HCT116 (cell line): ENCODE measurements at regions not wholly inside any gene's neighbourhood (a gene's known extent, or its start where the extent isn't known, plus 50 kb on each side); places are given as distances from the start of the nearest gene placed in this dataset.

Experiments
- ATAC-seq: fragments of 200-7000 bp; cut with Tn5 transposase; 2 replicates; pipeline ENCODE4 v1.9.1; 2020; ENCODE audit warnings: mild to moderate bottlenecking, moderate library complexity
- BruUV-seq: library from RNA; stranded (reverse); fragments of 400-500 nt; replicated peaks from 2 replicates; lab custom pipeline; 2021; lab: Mats Ljungman, UMichigan
- CTCF ChIA-PET: fragments of 300-600 bp; sonication (Branson Sonifier 250); formaldehyde crosslinking; loops from one replicate; lab custom pipeline; 2021; ENCODE audit warnings: antibody characterized with exemption; lab: Charles Lee
- POLR2A ChIA-PET: fragments of 300-600, 350-600 bp; sonication (Branson Sonifier 250); formaldehyde crosslinking; loops from one replicate; lab custom pipeline; 2021; ENCODE audit warnings: antibody characterized with exemption; lab: Charles Lee
- RAD21 ChIA-PET, 2 experiments: fragments of 300-600 bp; sonication (Branson Sonifier 250); formaldehyde crosslinking; loops; one replicate each; lab custom pipeline; 2023; ENCODE audit warnings: low total read pairs in 2 of 2; ENCODE audit not compliant: uncharacterized antibody in 2 of 2, unreplicated experiment in 2 of 2, low non-redundant PET in 1 of 2; lab: Charles Lee
- DNase-seq: peaks from one replicate; pipeline ENCODE4 v3.0.0-alpha.2; 2010; ENCODE audit warnings: low read depth, low spot score
- H2AFZ ChIP-seq: fragments of 200-600 bp; shearing (Covaris generic), sonication (generic); 2 replicates; pipeline ENCODE4 v1.6.1; 2017; ENCODE audit warnings: low read depth, mixed run types, mixed read lengths, antibody characterized with exemption, low read length; ENCODE audit not compliant: poor library complexity, severe bottlenecking
- H3K27ac ChIP-seq: 2 replicates; pipeline ENCODE4 v1.5.1; 2012; ENCODE audit warnings: low read depth, low read length
- H3K27me3 ChIP-seq: fragments of 200-600 bp; sonication (generic); 2 replicates; pipeline ENCODE4 v1.6.1; 2016; ENCODE audit warnings: mixed run types, low read length, mixed read lengths; ENCODE audit not compliant: insufficient read depth
- H3K36me3 ChIP-seq, 2 experiments: fragments of 200-500 bp in 1 of 2; fragments of 200-600 bp in 1 of 2; sonication (Bioruptor generic) in 1 of 2; sonication (generic) in 1 of 2; 2 replicates each; pipeline versions ENCODE4 v1.5.1 to v1.6.1; 2014 to 2016; ENCODE audit warnings: low read length in 2 of 2, inconsistent platforms in 1 of 2, mixed read lengths in 1 of 2, mixed run types in 1 of 2; ENCODE audit not compliant: insufficient read depth in 2 of 2, control insufficient read depth in 1 of 2
- H3K4me1 ChIP-seq, 2 experiments: fragments of 200-600 bp in 1 of 2; sonication (generic) in 1 of 2; 2 replicates each; pipeline versions ENCODE4 v1.5.1 to v1.6.1; 2012 to 2017; ENCODE audit warnings: low read length in 2 of 2, inconsistent platforms in 1 of 2, mild to moderate bottlenecking in 1 of 2, mixed read lengths in 1 of 2, mixed run types in 1 of 2, moderate library complexity in 1 of 2; ENCODE audit not compliant: insufficient read depth in 2 of 2, control insufficient read depth in 1 of 2
- H3K4me2 ChIP-seq: fragments of 200-600 bp; sonication (generic); 2 replicates; pipeline ENCODE4 v1.6.1; 2017; ENCODE audit warnings: mixed run types, low read length, mixed read lengths
- H3K4me3 ChIP-seq, 2 experiments: fragments of 200-600 bp in 1 of 2; sonication (generic) in 1 of 2; replicated peaks in 1 of 2; 2 replicates each; pipeline ENCODE4 v1.5.1; 2011 to 2016; ENCODE audit warnings: low read length in 2 of 2, control low read depth in 1 of 2, low read depth in 1 of 2, mild to moderate bottlenecking in 1 of 2, mixed read lengths in 1 of 2, mixed run types in 1 of 2
- H3K79me2 ChIP-seq: fragments of 200-600 bp; sonication (generic); 2 replicates; pipeline ENCODE4 v1.6.1; 2017; ENCODE audit warnings: mild to moderate bottlenecking, mixed run types, low read length, moderate library complexity, mixed read lengths; ENCODE audit not compliant: insufficient read depth
- H3K9ac ChIP-seq: fragments of 200-600 bp; sonication (generic); 2 replicates; pipeline ENCODE4 v1.6.1; 2016; ENCODE audit warnings: low read length, mixed read lengths
- H3K9me2 ChIP-seq: fragments of 200-600 bp; sonication (generic), shearing (Covaris generic); 2 replicates; pipeline ENCODE4 v1.6.1; 2017; ENCODE audit warnings: mixed run types, mild to moderate bottlenecking, moderate library complexity; ENCODE audit not compliant: insufficient read depth
- H3K9me3 ChIP-seq, 2 experiments: fragments of 200-500 bp in 1 of 2; fragments of 200-600 bp in 1 of 2; sonication (Bioruptor generic) in 1 of 2; sonication (generic) in 1 of 2; 2 replicates each; pipeline ENCODE4 v1.6.1; 2014 to 2017; ENCODE audit warnings: low read length in 2 of 2, mixed read lengths in 2 of 2, inconsistent platforms in 1 of 2, low read depth in 1 of 2, mild to moderate bottlenecking in 1 of 2, mixed run types in 1 of 2, moderate library complexity in 1 of 2; ENCODE audit not compliant: control insufficient read depth in 1 of 2, insufficient read depth in 1 of 2
- H4K20me1 ChIP-seq: fragments of 200-600 bp; sonication (generic), shearing (Covaris generic); 2 replicates; pipeline ENCODE4 v1.6.1; 2017; ENCODE audit warnings: mixed run types, mild to moderate bottlenecking, moderate library complexity; ENCODE audit not compliant: insufficient read depth
- ELF1 ChIP-seq: IDR thresholded peaks from 2 replicates; pipeline ENCODE4 v1.6.1; 2012; ENCODE audit warnings: low read depth, borderline replicate concordance
- EZH2 ChIP-seq: fragments of 200-600 bp; sonication (generic); IDR thresholded peaks from 2 replicates; pipeline ENCODE4 v1.6.1; 2017; ENCODE audit warnings: antibody characterized with exemption, mixed run types
- EZH2phosphoT487 ChIP-seq: fragments of 200-600 bp; IDR thresholded peaks from 2 replicates; pipeline ENCODE4 v1.6.1; 2018; ENCODE audit warnings: antibody characterized with exemption, borderline replicate concordance
- JUND ChIP-seq: IDR thresholded peaks from 2 replicates; pipeline ENCODE4 v1.6.1; 2012
- POLR2A ChIP-seq: IDR thresholded peaks from 2 replicates; pipeline ENCODE4 v1.7.0; 2011; ENCODE audit warnings: borderline replicate concordance; ENCODE audit not compliant: insufficient read depth, insufficient read length; ENCODE audit errors: extremely low read depth
- RAD21 ChIP-seq: IDR thresholded peaks from 2 replicates; pipeline ENCODE4 v1.6.1; 2012; ENCODE audit warnings: low read depth, mild to moderate bottlenecking
- YY1 ChIP-seq: IDR thresholded peaks from 2 replicates; pipeline ENCODE4 v1.6.1; 2011; ENCODE audit warnings: low read length, low read depth, moderate library complexity, mild to moderate bottlenecking; ENCODE audit not compliant: insufficient replicate concordance; ENCODE audit errors: extremely low read depth
- ZNF274 ChIP-seq: fragments of 200-500 bp; sonication (Bioruptor generic); IDR thresholded peaks from 2 replicates; pipeline ENCODE4 v1.6.1; 2014; ENCODE audit warnings: mild to moderate bottlenecking, low read depth, low read length, inconsistent platforms
- intact Hi-C: fragments of 100-400 bp; cut with micrococcal nuclease; formaldehyde crosslinking; loops from 2 replicates; pipeline ENCODE4 v1.10.0; 2022
- TF ChIP-seq, protein P1 (sequence below): IDR thresholded peaks from 2 replicates; pipeline ENCODE4 v1.6.1; 2012
- TF ChIP-seq, protein P2 (sequence below): IDR thresholded peaks from 2 replicates; pipeline ENCODE4 v1.6.1; 2012; ENCODE audit warnings: low read depth
- TF ChIP-seq, protein P3 (sequence below): IDR thresholded peaks from 2 replicates; pipeline ENCODE4 v1.6.1; 2011; ENCODE audit warnings: mild to moderate bottlenecking, low read length, moderate library complexity; ENCODE audit not compliant: insufficient replicate concordance; ENCODE audit errors: extremely low read depth
- TF ChIP-seq, protein P4 (sequence below): IDR thresholded peaks from 2 replicates; pipeline ENCODE4 v1.6.1; 2012
- TF ChIP-seq, protein P5 (sequence below), 3 experiments: fragments of 200-600 bp in 1 of 3; sonication (generic) in 1 of 3; IDR thresholded peaks in 2 of 3; conservative IDR thresholded peaks in 1 of 3; 2 replicates each; pipeline ENCODE4 v1.5.1; 2012 to 2017; ENCODE audit warnings: low read depth in 2 of 3, low read length in 2 of 3, antibody characterized with exemption in 1 of 3, borderline replicate concordance in 1 of 3, control low read depth in 1 of 3, mild to moderate bottlenecking in 1 of 3, mixed read lengths in 1 of 3, mixed run types in 1 of 3, moderate library complexity in 1 of 3; ENCODE audit not compliant: insufficient read depth in 1 of 3

DNA sequence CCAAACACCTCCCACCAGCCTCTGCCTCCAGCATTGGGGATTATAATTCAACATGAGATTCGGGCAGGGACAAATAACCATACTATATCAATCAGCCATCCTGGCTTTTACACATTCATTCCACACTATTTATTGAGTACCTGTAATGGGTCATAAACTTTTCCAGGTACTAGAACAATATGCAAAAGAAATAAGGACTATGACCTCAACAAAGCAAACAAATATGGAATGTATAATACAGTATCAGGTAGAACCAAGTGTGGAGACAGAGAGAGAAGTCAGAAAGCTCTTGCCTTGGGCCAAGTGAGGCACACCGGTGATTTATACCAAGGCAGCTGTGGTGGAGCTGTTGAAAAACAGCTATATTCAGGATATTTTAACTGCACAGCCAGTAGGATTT lies 116.3 kb downstream of the TSPAN8 start:
- DNase-seq, result no peak
- no peak for ATAC-seq
- POLR2A ChIA-PET, result no interaction called here
- RAD21 ChIA-PET, result no interaction called here
- CTCF ChIA-PET, result no interaction called here
- Histone ChIP-seq H3K27me3 (no peaks in the 10 kb centered on the region), H3K9me3 (no peaks in the 10 kb centered on the region), H3K27ac (no peak overlapping the region), H3K9me2 (peaks cover 3% of the 10 kb centered on the region; the same call in 1 of the 2 replicates), H3K4me3 (no peak overlapping the region), H3K79me2 (no peaks in the 10 kb centered on the region), H3K4me2 (no peak overlapping the region), H4K20me1 (no peaks in the 10 kb centered on the region), H2AFZ (no peak overlapping the region), H3K4me1 (0 out of 4 replicates have a peak, but pooled peaks cover 0 to 7% of the 10 kb centered on the region in 2 experiments), H3K36me3 (no peaks in the 10 kb centered on the region), H3K9ac (no peak overlapping the region)
- TF ChIP-seq, protein P1, sequence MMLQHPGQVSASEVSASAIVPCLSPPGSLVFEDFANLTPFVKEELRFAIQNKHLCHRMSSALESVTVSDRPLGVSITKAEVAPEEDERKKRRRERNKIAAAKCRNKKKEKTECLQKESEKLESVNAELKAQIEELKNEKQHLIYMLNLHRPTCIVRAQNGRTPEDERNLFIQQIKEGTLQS, result no peak
- TF ChIP-seq, protein P2, sequence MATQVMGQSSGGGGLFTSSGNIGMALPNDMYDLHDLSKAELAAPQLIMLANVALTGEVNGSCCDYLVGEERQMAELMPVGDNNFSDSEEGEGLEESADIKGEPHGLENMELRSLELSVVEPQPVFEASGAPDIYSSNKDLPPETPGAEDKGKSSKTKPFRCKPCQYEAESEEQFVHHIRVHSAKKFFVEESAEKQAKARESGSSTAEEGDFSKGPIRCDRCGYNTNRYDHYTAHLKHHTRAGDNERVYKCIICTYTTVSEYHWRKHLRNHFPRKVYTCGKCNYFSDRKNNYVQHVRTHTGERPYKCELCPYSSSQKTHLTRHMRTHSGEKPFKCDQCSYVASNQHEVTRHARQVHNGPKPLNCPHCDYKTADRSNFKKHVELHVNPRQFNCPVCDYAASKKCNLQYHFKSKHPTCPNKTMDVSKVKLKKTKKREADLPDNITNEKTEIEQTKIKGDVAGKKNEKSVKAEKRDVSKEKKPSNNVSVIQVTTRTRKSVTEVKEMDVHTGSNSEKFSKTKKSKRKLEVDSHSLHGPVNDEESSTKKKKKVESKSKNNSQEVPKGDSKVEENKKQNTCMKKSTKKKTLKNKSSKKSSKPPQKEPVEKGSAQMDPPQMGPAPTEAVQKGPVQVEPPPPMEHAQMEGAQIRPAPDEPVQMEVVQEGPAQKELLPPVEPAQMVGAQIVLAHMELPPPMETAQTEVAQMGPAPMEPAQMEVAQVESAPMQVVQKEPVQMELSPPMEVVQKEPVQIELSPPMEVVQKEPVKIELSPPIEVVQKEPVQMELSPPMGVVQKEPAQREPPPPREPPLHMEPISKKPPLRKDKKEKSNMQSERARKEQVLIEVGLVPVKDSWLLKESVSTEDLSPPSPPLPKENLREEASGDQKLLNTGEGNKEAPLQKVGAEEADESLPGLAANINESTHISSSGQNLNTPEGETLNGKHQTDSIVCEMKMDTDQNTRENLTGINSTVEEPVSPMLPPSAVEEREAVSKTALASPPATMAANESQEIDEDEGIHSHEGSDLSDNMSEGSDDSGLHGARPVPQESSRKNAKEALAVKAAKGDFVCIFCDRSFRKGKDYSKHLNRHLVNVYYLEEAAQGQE, result no peak
- TF ChIP-seq ELF1 (no peak), JUND (no peak), ZNF274 (no peak), YY1 (no peak), EZH2phosphoT487 (no peak), POLR2A (no peak), RAD21 (no peak), EZH2 (no peak)
- TF ChIP-seq, protein P3, sequence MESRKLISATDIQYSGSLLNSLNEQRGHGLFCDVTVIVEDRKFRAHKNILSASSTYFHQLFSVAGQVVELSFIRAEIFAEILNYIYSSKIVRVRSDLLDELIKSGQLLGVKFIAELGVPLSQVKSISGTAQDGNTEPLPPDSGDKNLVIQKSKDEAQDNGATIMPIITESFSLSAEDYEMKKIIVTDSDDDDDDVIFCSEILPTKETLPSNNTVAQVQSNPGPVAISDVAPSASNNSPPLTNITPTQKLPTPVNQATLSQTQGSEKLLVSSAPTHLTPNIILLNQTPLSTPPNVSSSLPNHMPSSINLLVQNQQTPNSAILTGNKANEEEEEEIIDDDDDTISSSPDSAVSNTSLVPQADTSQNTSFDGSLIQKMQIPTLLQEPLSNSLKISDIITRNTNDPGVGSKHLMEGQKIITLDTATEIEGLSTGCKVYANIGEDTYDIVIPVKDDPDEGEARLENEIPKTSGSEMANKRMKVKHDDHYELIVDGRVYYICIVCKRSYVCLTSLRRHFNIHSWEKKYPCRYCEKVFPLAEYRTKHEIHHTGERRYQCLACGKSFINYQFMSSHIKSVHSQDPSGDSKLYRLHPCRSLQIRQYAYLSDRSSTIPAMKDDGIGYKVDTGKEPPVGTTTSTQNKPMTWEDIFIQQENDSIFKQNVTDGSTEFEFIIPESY, result no peak
- TF ChIP-seq, protein P4, sequence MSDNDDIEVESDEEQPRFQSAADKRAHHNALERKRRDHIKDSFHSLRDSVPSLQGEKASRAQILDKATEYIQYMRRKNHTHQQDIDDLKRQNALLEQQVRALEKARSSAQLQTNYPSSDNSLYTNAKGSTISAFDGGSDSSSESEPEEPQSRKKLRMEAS, result no peak
- TF ChIP-seq, protein P5, sequence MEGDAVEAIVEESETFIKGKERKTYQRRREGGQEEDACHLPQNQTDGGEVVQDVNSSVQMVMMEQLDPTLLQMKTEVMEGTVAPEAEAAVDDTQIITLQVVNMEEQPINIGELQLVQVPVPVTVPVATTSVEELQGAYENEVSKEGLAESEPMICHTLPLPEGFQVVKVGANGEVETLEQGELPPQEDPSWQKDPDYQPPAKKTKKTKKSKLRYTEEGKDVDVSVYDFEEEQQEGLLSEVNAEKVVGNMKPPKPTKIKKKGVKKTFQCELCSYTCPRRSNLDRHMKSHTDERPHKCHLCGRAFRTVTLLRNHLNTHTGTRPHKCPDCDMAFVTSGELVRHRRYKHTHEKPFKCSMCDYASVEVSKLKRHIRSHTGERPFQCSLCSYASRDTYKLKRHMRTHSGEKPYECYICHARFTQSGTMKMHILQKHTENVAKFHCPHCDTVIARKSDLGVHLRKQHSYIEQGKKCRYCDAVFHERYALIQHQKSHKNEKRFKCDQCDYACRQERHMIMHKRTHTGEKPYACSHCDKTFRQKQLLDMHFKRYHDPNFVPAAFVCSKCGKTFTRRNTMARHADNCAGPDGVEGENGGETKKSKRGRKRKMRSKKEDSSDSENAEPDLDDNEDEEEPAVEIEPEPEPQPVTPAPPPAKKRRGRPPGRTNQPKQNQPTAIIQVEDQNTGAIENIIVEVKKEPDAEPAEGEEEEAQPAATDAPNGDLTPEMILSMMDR (IDR thresholded peaks at IDR 0.05 in 2 of 3, conservative IDR thresholded peaks at IDR 0.05 in 1 of 3; ENCODE audit: borderline replicate concordance in 1 of 3, insufficient read depth in 1 of 3, low read depth in 2 of 3, low read length in 2 of 3), result no peak
- BruUV-seq, result no TSS peak
- intact Hi-C loops, result no loop called here
